ENCODE measurements at regions not wholly inside any gene's neighbourhood (a gene's known extent, or its start where the extent isn't known, plus 50 kb on each side); places are given as distances from the start of the nearest gene placed in this dataset.

GRCh38 chr5:17326600-17327037 lies 109.2 kb downstream of the BASP1 start:
- DNase-seq (ENCODE audit: extremely low spot score): no peak
- TF ChIP-seq, protein P1, sequence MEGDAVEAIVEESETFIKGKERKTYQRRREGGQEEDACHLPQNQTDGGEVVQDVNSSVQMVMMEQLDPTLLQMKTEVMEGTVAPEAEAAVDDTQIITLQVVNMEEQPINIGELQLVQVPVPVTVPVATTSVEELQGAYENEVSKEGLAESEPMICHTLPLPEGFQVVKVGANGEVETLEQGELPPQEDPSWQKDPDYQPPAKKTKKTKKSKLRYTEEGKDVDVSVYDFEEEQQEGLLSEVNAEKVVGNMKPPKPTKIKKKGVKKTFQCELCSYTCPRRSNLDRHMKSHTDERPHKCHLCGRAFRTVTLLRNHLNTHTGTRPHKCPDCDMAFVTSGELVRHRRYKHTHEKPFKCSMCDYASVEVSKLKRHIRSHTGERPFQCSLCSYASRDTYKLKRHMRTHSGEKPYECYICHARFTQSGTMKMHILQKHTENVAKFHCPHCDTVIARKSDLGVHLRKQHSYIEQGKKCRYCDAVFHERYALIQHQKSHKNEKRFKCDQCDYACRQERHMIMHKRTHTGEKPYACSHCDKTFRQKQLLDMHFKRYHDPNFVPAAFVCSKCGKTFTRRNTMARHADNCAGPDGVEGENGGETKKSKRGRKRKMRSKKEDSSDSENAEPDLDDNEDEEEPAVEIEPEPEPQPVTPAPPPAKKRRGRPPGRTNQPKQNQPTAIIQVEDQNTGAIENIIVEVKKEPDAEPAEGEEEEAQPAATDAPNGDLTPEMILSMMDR (IDR thresholded peaks at IDR 0.05; ENCODE audit: control extremely low read depth, extremely low read depth, low read depth, missing control alignments): no peak
- ChIA-PET CTCF (interaction anchor here (1.2 kb wide), 1 partner anchor 10 kb away, joined by 3 read pairs; no protein-coding TSS in a partner anchor), POLR2A (no interaction called here)

GRCh38 chr5:17327048-17327625 lies 109.7 kb downstream of the BASP1 start:
- no peak for DNase-seq (ENCODE audit: extremely low spot score)
- ChIA-PET CTCF (interaction anchor here (1.2 kb wide), 1 partner anchor 10 kb away, joined by 3 read pairs; no protein-coding TSS in a partner anchor), POLR2A (interaction anchor here (0.6 kb wide), 1 partner anchor 83 kb away, joined by 7 read pairs; no protein-coding TSS in a partner anchor)
- TF ChIP-seq, protein P1 (IDR thresholded peaks at IDR 0.05; ENCODE audit: control extremely low read depth, extremely low read depth, low read depth, missing control alignments): no peak

GRCh38 chr5:17329571-17329970 lies 112.1 kb downstream of the BASP1 start:
- CTCF ChIA-PET: interaction anchor here (1.3 kb wide), 1 partner anchor 9 kb away, joined by 4 read pairs; no protein-coding TSS in a partner anchor
- POLR2A ChIA-PET: no interaction called here

GRCh38 chr5:17330386-17330785 lies 113.0 kb downstream of the BASP1 start:
- DNase-seq (ENCODE audit: extremely low spot score): no peak
- TF ChIP-seq, protein P1 (IDR thresholded peaks at IDR 0.05; ENCODE audit: control extremely low read depth, extremely low read depth, low read depth, missing control alignments): no peak
- ChIA-PET POLR2A (no interaction called here), CTCF (interaction anchor here (1.3 kb wide), 1 partner anchor 10 kb away, joined by 4 read pairs; no protein-coding TSS in a partner anchor)

More at GRCh38 chr5:17329571-17329970, 112.1 kb downstream of the BASP1 start:
- TF ChIP-seq, protein P1 (IDR thresholded peaks at IDR 0.05; ENCODE audit: control extremely low read depth, extremely low read depth, low read depth, missing control alignments): no peak
- no peak for DNase-seq (ENCODE audit: extremely low spot score)

DNA sequence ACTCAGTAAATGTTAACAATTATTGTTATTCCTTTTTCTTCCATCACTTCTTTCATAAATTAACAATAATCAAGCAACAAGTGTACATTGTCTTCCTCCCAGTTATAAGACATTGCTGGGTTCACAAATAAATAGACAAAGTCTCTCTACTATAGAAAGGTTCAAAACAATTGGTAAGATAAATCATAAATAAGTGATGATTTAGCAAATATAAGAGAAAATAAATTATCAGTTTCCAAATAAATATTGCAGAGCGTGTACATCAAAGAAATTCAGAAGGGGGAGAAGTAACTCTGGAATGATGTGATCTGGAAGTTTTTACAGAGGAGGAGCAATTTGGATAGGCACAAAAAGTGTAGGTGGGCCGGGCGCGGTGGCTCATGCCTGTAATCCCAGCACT lies 114.2 kb downstream of the BASP1 start:
- no peak for DNase-seq (ENCODE audit: extremely low spot score)
- ChIA-PET CTCF (interaction anchor here (1.1 kb wide), 1 partner anchor 13 kb away, joined by 3 read pairs; no protein-coding TSS in a partner anchor), POLR2A (interaction anchor here (0.7 kb wide), 1 partner anchor 12 kb away, joined by 3 read pairs; no protein-coding TSS in a partner anchor)
- TF ChIP-seq, protein P1 (IDR thresholded peaks at IDR 0.05; ENCODE audit: control extremely low read depth, extremely low read depth, low read depth, missing control alignments): no peak

DNA sequence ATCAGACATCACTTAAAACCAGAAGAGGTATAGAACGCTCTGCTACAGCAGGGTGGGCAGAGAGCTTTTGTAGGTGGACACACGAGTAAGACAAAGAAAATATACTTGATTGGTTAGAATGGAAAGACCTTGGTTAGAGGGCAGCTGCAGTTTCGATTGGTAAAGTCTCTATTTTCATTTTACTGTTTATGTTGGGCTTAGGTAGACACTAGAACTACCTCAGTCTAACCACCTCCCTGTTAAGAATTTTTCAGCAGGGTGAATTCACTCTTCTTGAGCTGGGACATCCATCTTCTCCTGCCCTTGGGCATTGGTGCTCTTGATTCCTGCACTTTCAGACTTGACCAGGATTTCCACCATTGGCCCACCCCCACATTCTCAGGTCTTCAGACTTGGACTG lies 116.3 kb downstream of the BASP1 start:
- DNase-seq (ENCODE audit: extremely low spot score): no peak
- ChIA-PET CTCF (interaction anchor here (1.2 kb wide), 1 partner anchor 34 kb away, joined by 3 read pairs; no protein-coding TSS in a partner anchor), POLR2A (no interaction called here)
- TF ChIP-seq, protein P1 (IDR thresholded peaks at IDR 0.05; ENCODE audit: control extremely low read depth, extremely low read depth, low read depth, missing control alignments): no peak

Measured in GM10248 (cell line).